ENCODE measurements at regions not wholly inside any gene's neighbourhood (a gene's known extent, or its start where the extent isn't known, plus 50 kb on each side); places are given as distances from the start of the nearest gene placed in this dataset.

DNA sequence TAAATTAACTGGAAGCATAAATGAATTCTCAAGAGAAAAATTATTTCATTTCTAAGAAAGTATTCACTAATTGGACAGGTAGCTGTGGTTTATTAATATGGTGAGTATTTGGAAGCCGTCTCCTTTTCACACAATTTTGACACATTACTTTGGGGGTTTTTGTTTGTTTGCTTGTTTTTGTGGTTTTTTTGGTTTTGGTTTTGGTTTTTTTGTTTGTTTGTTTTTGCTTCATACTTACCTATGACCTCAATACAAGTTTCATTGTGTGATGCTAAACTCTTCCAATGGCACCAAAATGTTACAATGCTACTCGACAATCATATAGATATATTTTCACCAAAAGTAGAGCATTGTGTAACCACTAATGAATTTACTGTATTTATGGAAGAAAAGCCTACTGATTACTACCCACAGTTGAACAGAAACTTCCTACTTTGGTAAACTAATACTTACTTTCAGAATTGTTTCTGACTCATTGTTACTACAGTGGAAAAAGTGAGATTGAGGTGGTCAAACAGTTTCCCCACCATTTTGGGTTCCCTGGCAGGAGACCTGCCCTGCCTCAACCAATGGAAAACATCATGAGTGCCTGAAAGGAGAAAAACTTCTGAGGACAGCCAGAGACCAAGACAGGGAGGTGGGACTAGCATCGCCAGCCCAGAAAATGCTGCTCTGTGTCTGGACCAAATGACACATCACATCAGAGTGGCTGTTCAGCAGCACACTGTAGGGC is 443.1 kb downstream of the HNRNPD start:
- Histone ChIP-seq H3K27me3 (ENCODE audit: insufficient read depth, low read length, poor library complexity) (no peaks in the 10 kb centered on the region), H3K79me2 (ENCODE audit: control insufficient read depth, insufficient read depth, low read length) (no peaks in the 10 kb centered on the region), H3K23ac (ENCODE audit: low read length) (no peak overlapping the region), H2BK5ac (ENCODE audit: low read length) (no peak overlapping the region), H2BK15ac (replicated peaks; ENCODE audit: low read depth) (no peak overlapping the region), H3K4me2 (ENCODE audit: low read length) (no peak overlapping the region), H3K79me1 (ENCODE audit: low read length) (no peaks in the 10 kb centered on the region), H4K8ac (ENCODE audit: low read depth, low read length) (no peak overlapping the region), H2BK120ac (ENCODE audit: low read depth, low read length) (no peak overlapping the region), H3K4me1 (ENCODE audit: control insufficient read depth, low read depth, low read length) (no peaks in the 10 kb centered on the region), H3K4me3 (ENCODE audit: low read length) (no peak overlapping the region), H4K5ac (ENCODE audit: low read length) (no peak overlapping the region), H3K56ac (ENCODE audit: low read length) (no peak overlapping the region), H3K27ac (ENCODE audit: low read depth, low read length) (no peak overlapping the region), H3K36me3 (ENCODE audit: control insufficient read depth, insufficient read depth, low read length) (no peaks in the 10 kb centered on the region), H3K4ac (ENCODE audit: low read depth, low read length) (no peak overlapping the region), H3K18ac (ENCODE audit: low read length) (no peak overlapping the region), H3K9ac (ENCODE audit: low read length) (no peak overlapping the region), H2AK5ac (ENCODE audit: low read length) (no peak overlapping the region)
- WGBS (ENCODE audit: extremely low coverage, insufficient coverage, low lambda C conversion rate) = no CpG with 5 or more reads among the region's 3 CpGs
- DNase-seq = no peak

- no peak overlapping the region for H2AK5ac ChIP-seq (ENCODE audit: low read length)
- H3K27ac ChIP-seq (ENCODE audit: low read depth, low read length) = no peak overlapping the region
- H3K27me3 ChIP-seq (ENCODE audit: insufficient read depth, low read length, poor library complexity) = no peaks in the 10 kb centered on the region
- H2BK15ac ChIP-seq (replicated peaks; ENCODE audit: low read depth) = no peak overlapping the region
- H3K9ac ChIP-seq (ENCODE audit: low read length) = no peak overlapping the region
- H3K23ac ChIP-seq (ENCODE audit: low read length) = no peak overlapping the region
- no peak overlapping the region for H2BK120ac ChIP-seq (ENCODE audit: low read depth, low read length)
- H3K4ac ChIP-seq (ENCODE audit: low read depth, low read length) = no peak overlapping the region
- H4K5ac ChIP-seq (ENCODE audit: low read length) = no peak overlapping the region
- no peak for DNase-seq
- no peaks in the 10 kb centered on the region for H3K4me1 ChIP-seq (ENCODE audit: control insufficient read depth, low read depth, low read length)
- H2BK5ac ChIP-seq (ENCODE audit: low read length) = no peak overlapping the region
- H3K36me3 ChIP-seq (ENCODE audit: control insufficient read depth, insufficient read depth, low read length) = no peaks in the 10 kb centered on the region
- no peak overlapping the region for H3K18ac ChIP-seq (ENCODE audit: low read length)
- no peak overlapping the region for H3K4me3 ChIP-seq (ENCODE audit: low read length)
- no peaks in the 10 kb centered on the region for H3K79me1 ChIP-seq (ENCODE audit: low read length)
- no CpG with 5 or more reads among the region's 2 CpGs for WGBS (ENCODE audit: extremely low coverage, insufficient coverage, low lambda C conversion rate)
- H3K79me2 ChIP-seq (ENCODE audit: control insufficient read depth, insufficient read depth, low read length) = no peaks in the 10 kb centered on the region
- no peak overlapping the region for H3K4me2 ChIP-seq (ENCODE audit: low read length)
- no peak overlapping the region for H4K8ac ChIP-seq (ENCODE audit: low read depth, low read length)
- H3K56ac ChIP-seq (ENCODE audit: low read length) = no peak overlapping the region
These were observed 450.7 kb downstream of the HNRNPD start for GRCh38 chr4:81923140-81923539.

DNA sequence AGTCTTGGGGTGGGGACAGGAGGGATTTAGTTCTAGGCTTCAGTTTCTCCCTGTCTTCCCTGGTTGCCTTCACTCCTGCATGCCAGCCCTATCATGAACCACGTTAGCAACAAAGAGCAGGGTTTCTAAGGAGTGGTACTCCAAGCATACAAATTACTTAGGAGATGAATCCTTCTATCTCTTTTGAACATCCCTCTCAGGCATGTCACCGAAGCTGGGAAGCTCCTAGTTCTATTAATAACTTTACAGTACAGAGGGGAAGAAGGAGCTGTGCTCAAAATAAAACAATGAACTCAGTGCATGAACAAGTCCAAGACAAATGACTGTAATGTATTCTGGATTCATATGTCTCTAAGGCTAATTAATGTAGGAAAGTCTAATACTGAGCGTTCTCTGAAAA is 450.6 kb upstream of the RASGEF1B start:
- Histone ChIP-seq H4K8ac (ENCODE audit: low read depth, low read length) (no peak overlapping the region), H3K4me1 (ENCODE audit: control insufficient read depth, low read depth, low read length) (no peaks in the 10 kb centered on the region), H3K27ac (ENCODE audit: low read depth, low read length) (no peak overlapping the region), H2BK15ac (replicated peaks; ENCODE audit: low read depth) (no peak overlapping the region), H3K23ac (ENCODE audit: low read length) (no peak overlapping the region), H3K56ac (ENCODE audit: low read length) (no peak overlapping the region), H2BK5ac (ENCODE audit: low read length) (no peak overlapping the region), H3K36me3 (ENCODE audit: control insufficient read depth, insufficient read depth, low read length) (no peaks in the 10 kb centered on the region), H3K18ac (ENCODE audit: low read length) (no peak overlapping the region), H3K9ac (ENCODE audit: low read length) (no peak overlapping the region), H2AK5ac (ENCODE audit: low read length) (no peak overlapping the region), H4K5ac (ENCODE audit: low read length) (no peak overlapping the region), H2BK120ac (ENCODE audit: low read depth, low read length) (no peak overlapping the region), H3K79me1 (ENCODE audit: low read length) (no peaks in the 10 kb centered on the region), H3K4ac (ENCODE audit: low read depth, low read length) (no peak overlapping the region), H3K4me3 (ENCODE audit: low read length) (no peak overlapping the region), H3K4me2 (ENCODE audit: low read length) (no peak overlapping the region), H3K27me3 (ENCODE audit: insufficient read depth, low read length, poor library complexity) (no peaks in the 10 kb centered on the region), H3K79me2 (ENCODE audit: control insufficient read depth, insufficient read depth, low read length) (no peaks in the 10 kb centered on the region)
- no CpG with 5 or more reads among the region's 3 CpGs for whole genome bisulfite sequencing (ENCODE audit: extremely low coverage, insufficient coverage, low lambda C conversion rate)
- no peak for DNase-seq

DNA sequence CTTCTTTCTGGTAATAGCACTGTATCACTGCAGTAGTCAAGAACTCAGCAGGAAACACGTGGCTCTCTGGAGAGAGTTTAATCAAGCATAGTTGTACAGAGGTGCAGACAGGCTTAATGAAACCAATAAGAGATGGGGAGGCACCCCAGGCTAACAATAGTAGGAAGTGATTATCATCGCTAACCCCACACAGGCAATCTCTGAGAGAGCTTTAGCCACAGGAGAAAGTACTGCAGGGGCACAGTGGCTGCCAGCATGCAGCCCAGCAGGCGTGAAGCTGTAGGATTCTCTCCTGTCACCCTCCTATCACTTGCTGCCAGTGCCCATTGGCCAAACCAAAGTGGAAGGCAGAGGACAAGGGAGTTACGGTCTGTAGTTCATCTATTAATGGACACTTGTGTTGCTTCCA is 450.0 kb upstream of the RASGEF1B start:
- Histone ChIP-seq H4K5ac (ENCODE audit: low read length) (no peak overlapping the region), H3K56ac (ENCODE audit: low read length) (no peak overlapping the region)

DNA sequence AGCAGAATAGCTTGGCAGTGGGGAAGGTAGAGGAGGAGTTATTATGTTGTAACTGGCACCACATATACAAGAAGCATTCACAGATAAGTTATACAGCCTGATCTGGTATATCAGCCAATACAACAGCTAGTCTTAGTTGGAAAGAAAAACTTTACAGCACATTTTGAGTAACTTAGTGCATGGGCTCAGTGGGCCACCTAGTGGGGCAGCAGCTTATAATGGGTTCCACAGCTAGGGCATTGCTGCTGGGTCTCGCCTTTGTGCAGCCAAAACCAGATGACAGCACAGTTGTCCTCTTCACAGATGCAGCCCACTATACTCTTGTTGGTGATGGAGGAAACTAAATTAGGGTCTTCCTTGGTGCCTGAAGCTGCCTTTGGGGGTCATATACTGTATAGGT is 448.1 kb upstream of the RASGEF1B start:
- H3K4ac ChIP-seq (ENCODE audit: low read depth, low read length) = no peak overlapping the region
- H3K56ac ChIP-seq (ENCODE audit: low read length) = no peak overlapping the region
- H3K4me1 ChIP-seq (ENCODE audit: control insufficient read depth, low read depth, low read length) = no peaks in the 10 kb centered on the region
- H3K4me3 ChIP-seq (ENCODE audit: low read length) = no peak overlapping the region
- no peaks in the 10 kb centered on the region for H3K36me3 ChIP-seq (ENCODE audit: control insufficient read depth, insufficient read depth, low read length)
- H3K27me3 ChIP-seq (ENCODE audit: insufficient read depth, low read length, poor library complexity) = no peaks in the 10 kb centered on the region
- no peak overlapping the region for H3K9ac ChIP-seq (ENCODE audit: low read length)
- no peak overlapping the region for H2BK5ac ChIP-seq (ENCODE audit: low read length)
- no peak overlapping the region for H3K23ac ChIP-seq (ENCODE audit: low read length)
- no peaks in the 10 kb centered on the region for H3K79me2 ChIP-seq (ENCODE audit: control insufficient read depth, insufficient read depth, low read length)
- no peak overlapping the region for H4K8ac ChIP-seq (ENCODE audit: low read depth, low read length)
- H3K18ac ChIP-seq (ENCODE audit: low read length) = no peak overlapping the region
- H3K4me2 ChIP-seq (ENCODE audit: low read length) = no peak overlapping the region
- DNase-seq = peak; percentile 35
- no peaks in the 10 kb centered on the region for H3K79me1 ChIP-seq (ENCODE audit: low read length)
- H2AK5ac ChIP-seq (ENCODE audit: low read length) = no peak overlapping the region
- no peak overlapping the region for H3K27ac ChIP-seq (ENCODE audit: low read depth, low read length)
- no peak overlapping the region for H2BK120ac ChIP-seq (ENCODE audit: low read depth, low read length)
- no peak overlapping the region for H2BK15ac ChIP-seq (replicated peaks; ENCODE audit: low read depth)
- H4K5ac ChIP-seq (ENCODE audit: low read length) = no peak overlapping the region
- no CpG with 5 or more reads among the region's 1 CpG for WGBS (ENCODE audit: extremely low coverage, insufficient coverage, low lambda C conversion rate)

More for the DNA sequence above, 450.0 kb upstream of the RASGEF1B start:
- no peak overlapping the region for H2BK5ac ChIP-seq (ENCODE audit: low read length)
- no peak overlapping the region for H3K18ac ChIP-seq (ENCODE audit: low read length)
- H3K4me3 ChIP-seq (ENCODE audit: low read length) = no peak overlapping the region
- H3K79me1 ChIP-seq (ENCODE audit: low read length) = no peaks in the 10 kb centered on the region
- no peaks in the 10 kb centered on the region for H3K4me1 ChIP-seq (ENCODE audit: control insufficient read depth, low read depth, low read length)
- no peak overlapping the region for H4K8ac ChIP-seq (ENCODE audit: low read depth, low read length)
- no peaks in the 10 kb centered on the region for H3K27me3 ChIP-seq (ENCODE audit: insufficient read depth, low read length, poor library complexity)
- no peak overlapping the region for H3K9ac ChIP-seq (ENCODE audit: low read length)
- no peak overlapping the region for H2BK120ac ChIP-seq (ENCODE audit: low read depth, low read length)
- WGBS (ENCODE audit: extremely low coverage, insufficient coverage, low lambda C conversion rate) = no CpG with 5 or more reads among the region's 4 CpGs
- no peak overlapping the region for H2AK5ac ChIP-seq (ENCODE audit: low read length)
- H3K4me2 ChIP-seq (ENCODE audit: low read length) = no peak overlapping the region
- H3K4ac ChIP-seq (ENCODE audit: low read depth, low read length) = no peak overlapping the region
- DNase-seq = peak; percentile 26
- no peak overlapping the region for H3K23ac ChIP-seq (ENCODE audit: low read length)
- H3K36me3 ChIP-seq (ENCODE audit: control insufficient read depth, insufficient read depth, low read length) = no peaks in the 10 kb centered on the region
- H3K79me2 ChIP-seq (ENCODE audit: control insufficient read depth, insufficient read depth, low read length) = no peaks in the 10 kb centered on the region
- no peak overlapping the region for H3K27ac ChIP-seq (ENCODE audit: low read depth, low read length)
- H2BK15ac ChIP-seq (replicated peaks; ENCODE audit: low read depth) = no peak overlapping the region

DNA sequence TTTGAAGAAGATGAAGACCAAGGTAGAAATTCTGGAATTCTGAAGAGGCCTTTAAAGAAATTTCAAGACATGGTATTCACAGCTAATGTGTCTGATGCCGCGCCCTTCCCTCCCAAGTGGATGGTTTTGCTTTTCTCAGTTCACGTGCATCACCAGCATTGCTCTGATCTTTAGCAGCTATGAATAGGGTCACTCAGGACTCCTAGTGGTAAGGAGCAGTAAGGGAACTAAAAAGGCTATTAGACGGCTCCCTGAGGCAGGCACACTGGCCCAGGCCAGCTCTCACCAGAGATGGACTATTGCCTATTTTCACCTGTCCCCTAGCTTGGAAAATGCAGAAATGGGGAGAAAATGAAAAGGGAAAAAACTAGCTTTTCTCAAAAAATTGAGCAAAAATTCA is 447.5 kb upstream of the RASGEF1B start:
- Histone ChIP-seq H4K5ac (ENCODE audit: low read length) (no peak overlapping the region), H3K4me2 (ENCODE audit: low read length) (no peak overlapping the region), H3K18ac (ENCODE audit: low read length) (no peak overlapping the region), H3K4me1 (ENCODE audit: control insufficient read depth, low read depth, low read length) (no peaks in the 10 kb centered on the region), H3K9ac (ENCODE audit: low read length) (no peak overlapping the region), H3K79me1 (ENCODE audit: low read length) (no peaks in the 10 kb centered on the region), H3K27ac (ENCODE audit: low read depth, low read length) (no peak overlapping the region), H2BK120ac (ENCODE audit: low read depth, low read length) (no peak overlapping the region), H2BK15ac (replicated peaks; ENCODE audit: low read depth) (no peak overlapping the region), H3K56ac (ENCODE audit: low read length) (no peak overlapping the region), H3K79me2 (ENCODE audit: control insufficient read depth, insufficient read depth, low read length) (no peaks in the 10 kb centered on the region), H2BK5ac (ENCODE audit: low read length) (no peak overlapping the region), H3K4ac (ENCODE audit: low read depth, low read length) (no peak overlapping the region), H2AK5ac (ENCODE audit: low read length) (no peak overlapping the region), H3K23ac (ENCODE audit: low read length) (no peak overlapping the region), H3K27me3 (ENCODE audit: insufficient read depth, low read length, poor library complexity) (no peaks in the 10 kb centered on the region), H4K8ac (ENCODE audit: low read depth, low read length) (no peak overlapping the region), H3K4me3 (ENCODE audit: low read length) (no peak overlapping the region), H3K36me3 (ENCODE audit: control insufficient read depth, insufficient read depth, low read length) (no peaks in the 10 kb centered on the region)
- WGBS (ENCODE audit: extremely low coverage, insufficient coverage, low lambda C conversion rate) = no CpG with 5 or more reads among the region's 4 CpGs
- peak; percentile 81 for DNase-seq

Data from mesendoderm (in vitro differentiated cells).